GM12872 (cell line): ENCODE measurements at regions not wholly inside any gene's neighbourhood (a gene's known extent, or its start where the extent isn't known, plus 50 kb on each side); places are given as distances from the start of the nearest gene placed in this dataset.

ENCODE experiments used
- TF ChIP-seq, protein P1 (sequence below): IDR thresholded peaks from 3 replicates; pipeline ENCODE4 v1.5.1; 2011; ENCODE audit warnings: low read depth, mild to moderate bottlenecking, low read length, moderate library complexity; ENCODE audit not compliant: insufficient read depth

DNA sequence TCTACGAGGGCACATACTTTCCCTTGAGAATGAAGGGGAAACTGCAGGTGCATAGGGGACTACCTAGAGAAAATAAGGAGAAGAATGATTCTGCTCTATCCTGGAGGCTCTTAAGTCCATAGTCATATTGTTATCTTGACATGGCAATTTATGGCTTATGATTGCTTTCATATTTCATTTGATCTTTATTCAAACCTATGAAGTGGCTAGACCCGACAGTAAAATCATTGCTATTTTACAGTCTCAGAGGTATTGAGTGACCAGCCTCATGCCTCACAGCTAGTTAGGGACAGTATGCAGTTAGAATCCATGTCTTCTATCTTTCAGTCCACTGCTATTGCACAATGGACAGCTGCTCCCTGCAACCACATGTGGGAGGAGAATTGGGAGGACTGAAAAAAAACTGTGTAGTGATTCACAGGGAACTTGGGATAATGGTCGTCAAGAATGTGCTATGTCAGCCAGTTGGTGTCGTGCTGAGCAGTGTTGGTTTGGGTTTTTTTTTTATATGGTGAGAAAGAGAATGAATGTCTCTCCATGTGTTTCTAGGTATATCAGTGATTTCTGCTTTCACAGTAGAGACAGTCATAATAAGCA is 63.2 kb upstream of the SPPL2A start:
- TF ChIP-seq, protein P1, sequence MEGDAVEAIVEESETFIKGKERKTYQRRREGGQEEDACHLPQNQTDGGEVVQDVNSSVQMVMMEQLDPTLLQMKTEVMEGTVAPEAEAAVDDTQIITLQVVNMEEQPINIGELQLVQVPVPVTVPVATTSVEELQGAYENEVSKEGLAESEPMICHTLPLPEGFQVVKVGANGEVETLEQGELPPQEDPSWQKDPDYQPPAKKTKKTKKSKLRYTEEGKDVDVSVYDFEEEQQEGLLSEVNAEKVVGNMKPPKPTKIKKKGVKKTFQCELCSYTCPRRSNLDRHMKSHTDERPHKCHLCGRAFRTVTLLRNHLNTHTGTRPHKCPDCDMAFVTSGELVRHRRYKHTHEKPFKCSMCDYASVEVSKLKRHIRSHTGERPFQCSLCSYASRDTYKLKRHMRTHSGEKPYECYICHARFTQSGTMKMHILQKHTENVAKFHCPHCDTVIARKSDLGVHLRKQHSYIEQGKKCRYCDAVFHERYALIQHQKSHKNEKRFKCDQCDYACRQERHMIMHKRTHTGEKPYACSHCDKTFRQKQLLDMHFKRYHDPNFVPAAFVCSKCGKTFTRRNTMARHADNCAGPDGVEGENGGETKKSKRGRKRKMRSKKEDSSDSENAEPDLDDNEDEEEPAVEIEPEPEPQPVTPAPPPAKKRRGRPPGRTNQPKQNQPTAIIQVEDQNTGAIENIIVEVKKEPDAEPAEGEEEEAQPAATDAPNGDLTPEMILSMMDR, result no peak

DNA sequence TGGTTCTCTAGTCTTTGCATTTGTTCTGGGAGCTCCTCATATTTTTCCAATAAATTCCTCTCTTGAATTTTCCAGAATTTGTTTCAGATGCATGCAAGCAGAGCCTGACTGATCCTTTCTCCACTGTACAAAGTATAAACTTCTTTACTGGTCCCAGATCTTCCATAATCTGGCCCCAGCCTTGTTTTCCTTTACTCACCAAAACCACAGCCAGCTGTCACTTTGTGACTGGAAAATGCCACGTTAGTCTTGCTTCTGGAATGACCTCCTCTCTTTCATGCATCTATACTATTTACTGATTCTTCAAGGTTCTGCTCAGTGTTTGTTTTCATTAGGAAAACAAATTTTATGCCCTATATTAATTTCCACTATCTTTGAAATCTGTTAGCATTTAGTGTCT is 60.4 kb upstream of the SPPL2A start:
- TF ChIP-seq, protein P1, result no peak

DNA sequence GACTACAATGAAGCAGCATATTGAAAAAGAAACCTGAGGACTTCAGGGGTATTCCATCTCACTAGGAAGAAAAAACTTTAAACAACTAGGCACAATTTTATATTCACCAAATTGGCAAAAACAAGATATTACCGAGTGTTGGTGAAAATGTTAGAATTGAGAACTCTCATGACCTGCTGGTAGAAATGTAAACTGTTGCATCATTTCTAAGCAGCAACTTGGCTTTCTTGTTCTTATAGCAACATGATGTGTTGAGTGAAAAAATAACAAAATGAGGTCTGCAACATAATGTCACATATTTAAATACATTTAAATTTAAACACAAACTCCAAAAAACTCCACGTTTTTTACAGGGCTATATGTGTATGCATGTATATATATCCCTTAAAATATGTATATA is 59.0 kb upstream of the SPPL2A start:
- TF ChIP-seq, protein P1, result no peak

DNA sequence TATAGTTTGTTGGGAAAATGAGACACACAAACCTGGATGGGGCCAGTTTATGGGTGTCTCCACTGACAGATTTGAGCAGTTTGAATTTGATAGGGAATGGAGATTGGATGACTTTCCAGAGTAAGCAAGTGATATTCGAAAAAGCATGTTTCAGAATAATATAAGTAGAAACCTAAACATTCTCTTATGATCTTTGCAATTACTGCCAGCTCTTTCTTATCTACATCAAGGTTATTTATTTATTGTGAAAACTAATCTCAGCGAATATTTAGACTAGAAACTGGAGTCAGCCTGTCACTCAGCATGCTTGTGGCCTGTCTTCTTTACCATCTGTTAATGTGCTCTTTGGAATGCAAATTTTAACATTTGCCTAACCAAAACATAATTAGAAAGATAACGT is 57.8 kb upstream of the SPPL2A start:
- TF ChIP-seq, protein P1, result no peak

DNA sequence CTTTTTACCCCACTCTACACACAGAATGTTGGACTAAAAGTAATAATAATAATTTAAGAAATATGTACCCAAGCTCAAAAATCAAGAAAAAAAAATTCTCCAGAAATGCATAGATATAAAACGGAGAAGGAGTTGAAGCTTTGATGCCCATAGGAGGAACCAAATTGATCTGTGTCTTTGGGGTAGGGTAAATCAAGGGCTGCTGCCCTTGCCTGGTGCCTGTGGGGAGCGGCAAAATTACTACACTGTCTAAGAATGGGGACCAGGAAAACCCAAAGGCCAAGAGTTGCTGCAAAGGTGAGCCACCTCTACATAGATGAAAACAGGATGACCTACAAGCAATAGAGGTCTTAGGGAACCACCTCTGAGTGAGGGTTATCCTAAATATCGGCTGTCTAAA is 56.0 kb upstream of the SPPL2A start:
- TF ChIP-seq, protein P1, result no peak

DNA sequence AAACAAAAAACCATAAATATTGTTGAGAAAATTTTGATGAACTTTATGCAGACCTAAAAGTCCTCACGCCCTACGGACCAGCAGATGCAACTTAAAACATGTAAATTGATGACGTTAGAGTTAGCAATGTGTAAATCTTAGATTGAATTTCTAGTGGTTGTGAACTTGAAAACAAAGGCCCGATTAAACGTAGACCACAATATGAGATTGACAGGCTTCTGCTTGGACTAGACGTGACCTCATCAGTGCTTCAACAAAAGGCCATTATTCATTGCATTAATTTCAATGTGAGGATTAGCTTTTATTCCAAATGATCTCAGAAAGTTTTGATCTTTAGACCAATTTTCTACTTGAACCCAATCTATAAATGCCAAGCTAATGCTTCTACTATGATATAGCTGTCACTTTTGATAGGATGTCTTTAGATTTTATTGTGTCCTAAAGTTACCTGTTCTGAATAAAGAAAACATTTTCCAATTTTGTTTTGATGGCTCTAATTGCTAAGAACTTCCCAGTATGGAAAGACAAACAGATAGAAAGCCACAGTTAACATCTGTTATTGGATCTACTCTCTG is 55.4 kb upstream of the SPPL2A start:
- TF ChIP-seq, protein P1, result no peak

DNA sequence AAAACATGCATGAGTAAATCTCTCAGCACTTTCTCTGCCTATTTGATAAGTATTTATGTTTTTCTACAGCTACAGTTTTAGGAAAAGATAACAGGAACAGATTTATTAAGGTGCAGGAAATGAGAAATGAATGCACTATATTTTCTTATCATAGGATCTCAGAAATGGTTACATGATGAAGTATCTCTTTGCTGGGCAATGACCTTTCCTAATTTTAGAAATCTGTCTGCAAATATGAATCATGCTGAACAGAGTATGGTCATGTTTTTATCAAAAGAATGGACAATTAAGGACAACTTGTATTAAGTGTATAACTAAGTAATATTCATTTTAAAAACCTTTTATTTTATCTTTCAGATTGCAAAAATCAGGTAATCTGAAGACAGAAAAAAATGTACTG is 53.8 kb upstream of the SPPL2A start:
- TF ChIP-seq, protein P1, result no peak
